DND-41 (cell line): ENCODE measurements at regions not wholly inside any gene's neighbourhood (a gene's known extent, or its start where the extent isn't known, plus 50 kb on each side); places are given as distances from the start of the nearest gene placed in this dataset.

Source experiments
- ATAC-seq: fragments of 200-7000 bp; cut with Tn5 transposase; 3 replicates; pipeline ENCODE4 v1.9.1; 2021; ENCODE audit warnings: low read depth; ENCODE audit not compliant: insufficient read depth
- DNase-seq: peaks from one replicate; pipeline ENCODE4 v3.0.0-alpha.2; 2020
- H2AFZ ChIP-seq: 2 replicates; pipeline ENCODE4 v1.6.0; 2012; ENCODE audit warnings: low read depth, low read length
- H3K27ac ChIP-seq: 2 replicates; pipeline ENCODE4 v1.5.1; 2012; ENCODE audit warnings: low read length, inconsistent platforms
- H3K27me3 ChIP-seq: fragments of 200-600 bp; sonication (generic); 2 replicates; pipeline ENCODE4 v1.6.0; 2012; ENCODE audit warnings: low read length, mild to moderate bottlenecking, inconsistent platforms; ENCODE audit not compliant: insufficient read depth, poor library complexity
- H3K36me3 ChIP-seq: 2 replicates; pipeline ENCODE4 v1.5.1; 2012; ENCODE audit warnings: low read length, inconsistent platforms; ENCODE audit not compliant: insufficient read depth
- H3K4me1 ChIP-seq: 2 replicates; pipeline ENCODE4 v1.5.1; 2012; ENCODE audit warnings: mild to moderate bottlenecking, low read length; ENCODE audit not compliant: insufficient read depth
- H3K4me2 ChIP-seq: 2 replicates; pipeline ENCODE4 v1.6.0; 2012; ENCODE audit warnings: mild to moderate bottlenecking, moderate library complexity, low read length, inconsistent platforms; ENCODE audit not compliant: insufficient read depth
- H3K4me3 ChIP-seq, 2 experiments: fragments of 200-600 bp in 1 of 2; shearing (Covaris generic) in 1 of 2; 2 replicates each; pipeline ENCODE4 v1.5.1; 2012 to 2016; ENCODE audit warnings: inconsistent platforms in 2 of 2, low read length in 2 of 2, mild to moderate bottlenecking in 2 of 2, low read depth in 1 of 2, moderate library complexity in 1 of 2
- H3K79me2 ChIP-seq: 2 replicates; pipeline ENCODE4 v1.6.0; 2012; ENCODE audit warnings: low read length, inconsistent platforms; ENCODE audit not compliant: insufficient read depth
- H3K9ac ChIP-seq: 2 replicates; pipeline ENCODE4 v1.6.0; 2012; ENCODE audit warnings: low read depth, mild to moderate bottlenecking, inconsistent platforms, low read length, moderate library complexity
- H3K9me3 ChIP-seq: 2 replicates; pipeline ENCODE4 v1.5.1; 2012; ENCODE audit warnings: low read length, moderate library complexity, mild to moderate bottlenecking, inconsistent platforms; ENCODE audit not compliant: insufficient read depth, severe bottlenecking
- H4K20me1 ChIP-seq: 2 replicates; pipeline ENCODE4 v1.6.0; 2012; ENCODE audit warnings: low read length; ENCODE audit not compliant: insufficient read depth
- EZH2 ChIP-seq: IDR thresholded peaks from 3 replicates; pipeline ENCODE4 v1.6.1; 2012; ENCODE audit warnings: borderline replicate concordance, low read depth, mild to moderate bottlenecking, moderate library complexity, low read length, inconsistent platforms; ENCODE audit not compliant: severe bottlenecking
- TF ChIP-seq, protein P1 (sequence below): IDR thresholded peaks from 2 replicates; pipeline ENCODE4 v1.5.1; 2012; ENCODE audit warnings: borderline replicate concordance, low read length, moderate library complexity, mild to moderate bottlenecking; ENCODE audit not compliant: poor library complexity, severe bottlenecking; ENCODE audit errors: extremely low read depth

DNA sequence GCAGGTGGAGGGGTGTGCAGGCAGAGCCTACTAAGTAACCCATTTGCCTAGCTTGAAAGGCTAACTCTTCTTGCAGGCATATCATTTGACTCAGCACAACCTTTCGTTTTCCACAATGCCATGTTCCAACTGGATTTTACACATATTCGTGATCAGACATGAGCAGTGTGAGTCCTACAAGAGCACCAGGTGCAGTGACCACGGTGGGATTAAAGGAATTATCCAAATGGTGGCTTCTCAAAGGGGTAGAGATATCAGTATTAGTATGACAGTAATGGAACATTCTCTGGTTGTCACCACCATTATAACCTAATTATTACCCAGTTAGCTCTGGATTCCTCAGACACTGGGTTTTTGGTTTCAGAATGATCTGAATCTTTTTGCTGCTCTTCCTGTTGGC, 323.5 kb downstream of the LMO4 start:
- Histone ChIP-seq H3K4me1 (peaks cover 7% of the 10 kb centered on the region), H3K27ac (no peak overlapping the region), H3K9me3 (no peaks in the 10 kb centered on the region), H3K79me2 (no peaks in the 10 kb centered on the region), H4K20me1 (no peaks in the 10 kb centered on the region), H3K4me2 (no peak overlapping the region), H3K27me3 (no peaks in the 10 kb centered on the region), H2AFZ (no peak overlapping the region), H3K4me3 (no peak overlapping the region), H3K36me3 (no peaks in the 10 kb centered on the region), H3K9ac (no peak overlapping the region)
- TF ChIP-seq EZH2 = no peak
- TF ChIP-seq, protein P1, sequence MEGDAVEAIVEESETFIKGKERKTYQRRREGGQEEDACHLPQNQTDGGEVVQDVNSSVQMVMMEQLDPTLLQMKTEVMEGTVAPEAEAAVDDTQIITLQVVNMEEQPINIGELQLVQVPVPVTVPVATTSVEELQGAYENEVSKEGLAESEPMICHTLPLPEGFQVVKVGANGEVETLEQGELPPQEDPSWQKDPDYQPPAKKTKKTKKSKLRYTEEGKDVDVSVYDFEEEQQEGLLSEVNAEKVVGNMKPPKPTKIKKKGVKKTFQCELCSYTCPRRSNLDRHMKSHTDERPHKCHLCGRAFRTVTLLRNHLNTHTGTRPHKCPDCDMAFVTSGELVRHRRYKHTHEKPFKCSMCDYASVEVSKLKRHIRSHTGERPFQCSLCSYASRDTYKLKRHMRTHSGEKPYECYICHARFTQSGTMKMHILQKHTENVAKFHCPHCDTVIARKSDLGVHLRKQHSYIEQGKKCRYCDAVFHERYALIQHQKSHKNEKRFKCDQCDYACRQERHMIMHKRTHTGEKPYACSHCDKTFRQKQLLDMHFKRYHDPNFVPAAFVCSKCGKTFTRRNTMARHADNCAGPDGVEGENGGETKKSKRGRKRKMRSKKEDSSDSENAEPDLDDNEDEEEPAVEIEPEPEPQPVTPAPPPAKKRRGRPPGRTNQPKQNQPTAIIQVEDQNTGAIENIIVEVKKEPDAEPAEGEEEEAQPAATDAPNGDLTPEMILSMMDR = no peak
- DNase-seq = no peak
- ATAC-seq = no peak

DNA sequence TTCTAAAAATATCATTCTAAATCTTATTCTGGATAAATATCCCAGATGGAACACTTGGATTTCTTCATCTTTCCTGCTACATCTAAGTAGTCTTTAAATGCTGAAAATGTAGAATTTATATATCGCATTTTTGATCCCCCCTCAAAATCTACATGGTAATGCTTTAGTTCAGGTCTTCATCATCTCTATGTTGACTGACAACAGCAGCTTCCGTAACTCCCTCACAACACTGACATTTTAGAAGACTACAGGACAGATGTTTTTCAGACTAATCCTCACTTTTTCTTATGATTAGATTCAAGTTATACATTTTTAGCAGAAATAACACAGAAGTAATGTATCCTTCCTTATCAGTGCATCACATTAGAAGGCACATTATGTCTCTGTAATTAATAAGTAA, 336.5 kb downstream of the LMO4 start:
- no peaks in the 10 kb centered on the region for H3K27me3 ChIP-seq
- no peaks in the 10 kb centered on the region for H3K79me2 ChIP-seq
- no peak overlapping the region for H2AFZ ChIP-seq
- no peaks in the 10 kb centered on the region for H4K20me1 ChIP-seq
- H3K36me3 ChIP-seq = no peaks in the 10 kb centered on the region
- TF ChIP-seq EZH2 = no peak
- TF ChIP-seq, protein P1 = no peak
- no peak overlapping the region for H3K4me3 ChIP-seq
- H3K4me1 ChIP-seq = no peaks in the 10 kb centered on the region
- H3K9ac ChIP-seq = no peak overlapping the region
- ATAC-seq = no peak
- H3K4me2 ChIP-seq = no peak overlapping the region
- H3K9me3 ChIP-seq = no peaks in the 10 kb centered on the region
- no peak overlapping the region for H3K27ac ChIP-seq
- DNase-seq = no peak

DNA sequence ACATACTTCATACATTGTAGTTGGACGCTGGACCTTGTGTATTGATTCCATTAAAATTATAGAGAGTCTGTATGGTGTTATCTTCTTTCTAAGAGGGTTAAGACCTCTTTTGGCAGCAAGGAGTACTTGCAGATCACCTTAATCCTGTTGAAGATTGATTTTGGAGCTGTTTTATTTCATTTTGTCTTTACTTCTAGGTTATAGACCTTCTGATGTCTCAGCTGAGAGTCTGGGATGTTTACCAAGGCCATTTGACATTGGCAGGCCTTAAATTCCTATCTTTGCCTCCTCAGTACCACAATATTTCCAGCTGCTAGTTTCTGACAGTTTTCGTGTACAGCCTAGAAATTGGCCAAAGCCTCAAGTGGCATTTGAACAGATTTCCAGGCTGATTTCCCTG, 338.0 kb downstream of the LMO4 start:
- DNase-seq (no peak), ATAC-seq (no peak)
- Histone ChIP-seq H3K4me2 (no peak overlapping the region), H3K27me3 (no peaks in the 10 kb centered on the region), H2AFZ (no peak overlapping the region), H3K36me3 (no peaks in the 10 kb centered on the region), H3K9ac (no peak overlapping the region), H3K27ac (no peak overlapping the region), H3K4me3 (no peak overlapping the region), H3K4me1 (no peaks in the 10 kb centered on the region), H3K79me2 (no peaks in the 10 kb centered on the region), H4K20me1 (no peaks in the 10 kb centered on the region), H3K9me3 (no peaks in the 10 kb centered on the region)
- TF ChIP-seq EZH2 = no peak
- TF ChIP-seq, protein P1 = no peak

DNA sequence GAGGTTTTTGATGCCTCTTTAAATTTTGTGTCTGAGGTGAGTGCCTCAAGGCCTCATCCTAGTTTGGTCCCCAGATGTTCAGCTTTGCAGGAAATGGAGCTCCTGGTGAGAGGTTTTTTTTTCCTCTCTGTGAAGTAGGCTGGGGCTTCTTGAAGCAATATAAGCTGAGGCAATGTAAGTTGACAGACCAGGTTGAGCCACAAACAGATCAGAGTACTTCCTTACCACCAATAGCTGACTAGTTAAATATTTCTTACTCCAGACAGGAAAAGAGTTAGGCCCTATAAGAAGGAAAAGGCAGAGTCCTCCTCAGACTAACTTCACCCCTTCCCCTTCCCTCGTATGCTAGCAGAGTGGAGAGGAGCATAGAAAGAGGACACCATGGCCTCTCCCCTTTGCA, 341.0 kb downstream of the LMO4 start:
- Histone ChIP-seq H3K9me3 (no peaks in the 10 kb centered on the region), H3K4me1 (no peaks in the 10 kb centered on the region), H4K20me1 (no peaks in the 10 kb centered on the region), H3K27ac (no peak overlapping the region), H3K4me3 (no peak overlapping the region), H3K27me3 (no peaks in the 10 kb centered on the region), H3K9ac (no peak overlapping the region), H3K79me2 (no peaks in the 10 kb centered on the region), H2AFZ (no peak overlapping the region), H3K4me2 (no peak overlapping the region), H3K36me3 (no peaks in the 10 kb centered on the region)
- no peak for ATAC-seq
- DNase-seq = no peak
- TF ChIP-seq, protein P1 = no peak
- no peak for TF ChIP-seq EZH2
